HepG2 (cell line): ENCODE measurements at regions not wholly inside any gene's neighbourhood (a gene's known extent, or its start where the extent isn't known, plus 50 kb on each side); places are given as distances from the start of the nearest gene placed in this dataset.

Experiments used
- ATAC-seq: fragments of 200-7000 bp; cut with Tn5 transposase; 3 replicates; pipeline ENCODE4 v1.9.1; 2020; ENCODE audit warnings: mild to moderate bottlenecking, moderate library complexity
- BruUV-seq: library from RNA; stranded (reverse); fragments of 400-500 nt; replicated peaks from 2 replicates; lab custom pipeline; 2021; lab: Mats Ljungman, UMichigan
- CTCF ChIA-PET: fragments of 300-600 bp; formaldehyde crosslinking; extraction: SDS; loops from one replicate; lab custom pipeline; 2021; ENCODE audit warnings: low total read pairs, inconsistent platforms, low intra/inter-chr PET ratio; lab: Yijun Ruan, JAX
- POLR2A ChIA-PET: fragments of 350-600 bp; sonication (Branson Sonifier 250); formaldehyde crosslinking; loops from one replicate; lab custom pipeline; 2020; ENCODE audit warnings: antibody characterized with exemption, inconsistent platforms; lab: Yijun Ruan, JAX
- DNase-seq: peaks from one replicate; pipeline ENCODE4 v3.0.0-alpha.2; 2015; ENCODE audit warnings: low spot score
- FAIRE-seq: peaks from 3 replicates; lab custom pipeline; 2011; peaks lifted over from hg19 to GRCh38; lab: Jason Lieb, UNC
- H2AFZ ChIP-seq: one replicate; pipeline ENCODE4 v1.6.1; 2011; ENCODE audit warnings: low read length, inconsistent platforms
- H3K27ac ChIP-seq: fragments of 300-600 bp; 3 replicates; pipeline ENCODE4 v1.8.0; 2011; ENCODE audit warnings: mixed run types, mild to moderate bottlenecking, mixed read lengths, low read length, inconsistent platforms; ENCODE audit not compliant: insufficient read depth; ENCODE audit errors: extremely low read length
- H3K27me3 ChIP-seq, 2 experiments: fragments of 200-600 bp in 1 of 2; 2 replicates in 1 of 2; 3 replicates in 1 of 2; pipeline versions ENCODE4 v1.6.0 to v1.8.0; 2011; ENCODE audit warnings: low read length in 2 of 2, mild to moderate bottlenecking in 2 of 2, moderate library complexity in 2 of 2, inconsistent platforms in 1 of 2; ENCODE audit not compliant: insufficient read depth in 2 of 2, control insufficient read depth in 1 of 2
- H3K36me3 ChIP-seq, 2 experiments: fragments of 200-600 bp in 1 of 2; replicated peaks in 1 of 2; 2 replicates in 1 of 2; 3 replicates in 1 of 2; pipeline versions ENCODE4 v1.5.1 to v1.8.0; 2011; ENCODE audit warnings: low read length in 2 of 2, inconsistent platforms in 1 of 2; ENCODE audit not compliant: insufficient read depth in 2 of 2, control insufficient read depth in 1 of 2
- H3K4me1 ChIP-seq: 2 replicates; pipeline ENCODE4 v1.5.1; 2012; ENCODE audit warnings: low read length, inconsistent platforms; ENCODE audit not compliant: insufficient read depth
- H3K4me2 ChIP-seq: 2 replicates; pipeline ENCODE4 v1.6.0; 2011; ENCODE audit warnings: low read depth, low read length, inconsistent platforms
- H3K4me3 ChIP-seq, 3 experiments: fragments of 200-600 bp in 1 of 3; sonication (generic), shearing (Covaris generic) in 1 of 3; replicated peaks in 1 of 3; 2 replicates each; pipeline ENCODE4 v1.5.1; 2011 to 2016; ENCODE audit warnings: low read length in 3 of 3, inconsistent platforms in 2 of 3, low read depth in 2 of 3, mild to moderate bottlenecking in 2 of 3, control low read depth in 1 of 3, mixed read lengths in 1 of 3; ENCODE audit not compliant: insufficient read depth in 1 of 3
- H3K79me2 ChIP-seq: one replicate; pipeline ENCODE4 v1.6.1; 2011; ENCODE audit warnings: low read length, inconsistent platforms; ENCODE audit not compliant: insufficient read depth
- H3K9ac ChIP-seq: 2 replicates; pipeline ENCODE4 v1.6.0; 2011; ENCODE audit warnings: mild to moderate bottlenecking, low read depth, low read length, inconsistent platforms; ENCODE audit not compliant: insufficient read depth
- H3K9me3 ChIP-seq: 2 replicates; pipeline ENCODE4 v1.5.1; 2012; ENCODE audit warnings: mild to moderate bottlenecking, low read length
- H4K20me1 ChIP-seq: 2 replicates; pipeline ENCODE4 v1.6.0; 2011; ENCODE audit warnings: inconsistent platforms, mild to moderate bottlenecking, low read length, moderate library complexity; ENCODE audit not compliant: insufficient read depth
- ATF7-NPFF ChIP-seq: sonication (generic); formaldehyde crosslinking; IDR thresholded peaks from 2 replicates; pipeline ENCODE4 v1.8.1; 2023; ENCODE audit warnings: mild to moderate bottlenecking, low read depth, missing genetic modification reagents, moderate library complexity
- BCL6 ChIP-seq: IDR thresholded peaks from 2 replicates; pipeline ENCODE4 v1.6.1; 2016; ENCODE audit warnings: missing genetic modification reagents, missing compliant biosample characterization
- CAMTA2 ChIP-seq: sonication (generic); formaldehyde crosslinking; IDR thresholded peaks from 2 replicates; pipeline ENCODE4 v1.4.0; 2020; ENCODE audit warnings: mild to moderate bottlenecking, missing genetic modification reagents, borderline replicate concordance
- CCDC6 ChIP-seq: sonication (generic); formaldehyde crosslinking; IDR thresholded peaks from 2 replicates; pipeline ENCODE4 v1.8.1; 2022; ENCODE audit warnings: mild to moderate bottlenecking, missing genetic modification reagents, moderate library complexity
- ESRRA ChIP-seq: sonication (generic); formaldehyde crosslinking; IDR thresholded peaks from 2 replicates; pipeline ENCODE4 v1.5.1; 2020; ENCODE audit warnings: mild to moderate bottlenecking, low read depth, missing genetic modification reagents
- FOSL1 ChIP-seq: sonication (generic); formaldehyde crosslinking; IDR thresholded peaks from 2 replicates; pipeline ENCODE4 v1.9.0; 2021; ENCODE audit warnings: missing genetic modification reagents, borderline replicate concordance
- HMG20B ChIP-seq: conservative IDR thresholded peaks from 2 replicates; pipeline ENCODE4 v1.6.1; 2016; ENCODE audit warnings: missing genetic modification reagents, missing compliant biosample characterization
- KDM3A ChIP-seq: IDR thresholded peaks from 2 replicates; pipeline ENCODE4 v1.6.1; 2018; ENCODE audit warnings: low read depth, missing compliant biosample characterization
- MAFK ChIP-seq, 2 experiments: IDR thresholded peaks in 1 of 2; conservative IDR thresholded peaks in 1 of 2; 2 replicates each; pipeline ENCODE4 v1.6.1; 2011; ENCODE audit warnings: improper control_type of control experiment in 2 of 2, low read length in 2 of 2
- RARG ChIP-seq: sonication (generic); formaldehyde crosslinking; IDR thresholded peaks from 2 replicates; pipeline ENCODE4 v1.4.0; 2020; ENCODE audit warnings: low read depth, mild to moderate bottlenecking, missing genetic modification reagents
- ZNF230 ChIP-seq: sonication (generic); formaldehyde crosslinking; IDR thresholded peaks from 2 replicates; pipeline ENCODE4 v1.4.0; 2020; ENCODE audit warnings: mild to moderate bottlenecking, missing genetic modification reagents
- ZNF24 ChIP-seq: fragments of 450-650 bp; IDR thresholded peaks from 2 replicates; pipeline ENCODE4 v1.6.1; 2017; ENCODE audit warnings: antibody characterized with exemption, mild to moderate bottlenecking
- ZNF280D ChIP-seq: sonication (generic); formaldehyde crosslinking; IDR thresholded peaks from 2 replicates; pipeline ENCODE4 v1.5.1; 2020; ENCODE audit warnings: mild to moderate bottlenecking, missing genetic modification reagents
- ZNF383 ChIP-seq: sonication (generic); formaldehyde crosslinking; IDR thresholded peaks from 2 replicates; pipeline ENCODE4 v1.4.0; 2020; ENCODE audit warnings: missing genetic modification reagents, mild to moderate bottlenecking, borderline replicate concordance
- ZNF510 ChIP-seq: sonication (generic); formaldehyde crosslinking; IDR thresholded peaks from 2 replicates; pipeline ENCODE4 v1.4.0; 2020; ENCODE audit warnings: low read depth, mild to moderate bottlenecking, missing genetic modification reagents
- ZNF761 ChIP-seq: sonication (generic); formaldehyde crosslinking; conservative IDR thresholded peaks from 2 replicates; pipeline ENCODE4 v1.4.0; 2020; ENCODE audit warnings: mild to moderate bottlenecking, missing genetic modification reagents
- WGBS: methylation state at CpG from one replicate; pipeline ENCODE4 v1.1.6; 2017; ENCODE audit warnings: low lambda C conversion rate; 5-methylcytosine and 5-hydroxymethylcytosine counted together
- in situ Hi-C: cut with HindIII; loops from 2 replicates; pipeline ENCODE4 v1.10.0; 2017; ENCODE audit warnings: low pct_unique_long_range_greater_than_20kb; ENCODE audit not compliant: extremely low pct_ligation_motif_present
- intact Hi-C: fragments of 100-400 bp; cut with micrococcal nuclease; formaldehyde crosslinking; loops from one replicate; pipeline ENCODE4 v1.10.0; 2022; ENCODE audit not compliant: unreplicated experiment

- TF ChIP-seq ZNF280D (CRISPR knock-in tag) (no peak), RARG (CRISPR knock-in tag) (no peak), KDM3A (CRISPR knock-in tag) (no peak), ZNF761 (CRISPR knock-in tag) (no peak), CCDC6 (CRISPR knock-in tag) (no peak), CAMTA2 (no peak)
These were observed 130.7 kb upstream of the GOLGA6L4 start (continued) for GRCh38 chr15:84104853-84105252.

- ChIA-PET CTCF (no interaction called here), POLR2A (no interaction called here)
- Histone ChIP-seq H3K79me2 (no peaks in the 10 kb centered on the region), H2AFZ (no peak overlapping the region), H3K36me3 (no peaks in the 10 kb centered on the region), H3K4me2 (no peak overlapping the region), H3K27me3 (no peaks in the 10 kb centered on the region), H3K4me3 (no peak overlapping the region), H3K4me1 (no peaks in the 10 kb centered on the region), H3K27ac (no peak overlapping the region), H3K9ac (no peak overlapping the region), H3K9me3 (no peaks in the 10 kb centered on the region), H4K20me1 (no peaks in the 10 kb centered on the region)
- intact Hi-C loops, result no loop called here
- FAIRE-seq (no peak), DNase-seq (no peak), ATAC-seq (no peak)
- in situ Hi-C loops, result no loop called here
- TF ChIP-seq ATF7-NPFF, result no peak
- TF ChIP-seq ZNF383 (CRISPR knock-in tag), result no peak
- no peak for TF ChIP-seq ZNF24
- TF ChIP-seq ESRRA (CRISPR knock-in tag), result no peak
- TF ChIP-seq ZNF510 (CRISPR knock-in tag), result no peak
- no peak for TF ChIP-seq HMG20B
- no peak for TF ChIP-seq ZNF230 (CRISPR knock-in tag)
- TF ChIP-seq BCL6 (CRISPR knock-in tag), result no peak
- no peak for TF ChIP-seq MAFK (conservative IDR thresholded peaks at IDR 0.05 in 1 of 2, IDR thresholded peaks at IDR 0.05 in 1 of 2; ENCODE audit: low read length in 2 of 2)
- TF ChIP-seq FOSL1 (CRISPR knock-in tag), result no peak
- WGBS, result 2% methylated on average over 2 of the region's 2 CpGs
- no TSS peak for BruUV-seq
These were observed 126.8 kb upstream of the GOLGA6L4 start for GRCh38 chr15:84108728-84109127.
